GM19239 (cell line): ENCODE measurements at regions not wholly inside any gene's neighbourhood (a gene's known extent, or its start where the extent isn't known, plus 50 kb on each side); places are given as distances from the start of the nearest gene placed in this dataset.

Experiments
- DNase-seq: peaks from one replicate; pipeline ENCODE4 v3.0.0; 2011; ENCODE audit warnings: low spot score; ENCODE audit not compliant: insufficient read length
- FAIRE-seq: peaks from 2 replicates; lab custom pipeline; 2011; peaks lifted over from hg19 to GRCh38; lab: Jason Lieb, UNC

DNA sequence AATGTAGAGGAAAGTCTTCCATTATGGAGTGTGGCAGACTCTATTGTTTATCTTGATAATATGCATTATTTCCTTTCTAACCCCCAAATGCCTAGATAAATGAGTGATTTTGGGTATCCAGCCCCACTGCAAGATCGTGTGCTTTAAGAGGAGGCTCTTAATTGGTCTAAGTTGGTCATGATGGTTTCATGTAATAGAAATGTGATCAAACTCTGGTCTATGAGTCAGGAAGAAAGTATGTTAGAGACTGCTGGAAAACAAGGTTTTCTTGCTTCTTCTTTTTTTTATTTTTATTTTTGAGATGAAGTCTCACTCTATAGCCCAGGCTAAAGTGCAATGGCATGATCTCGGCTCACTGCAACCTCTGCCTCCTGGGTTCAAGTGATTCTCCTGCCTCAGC is 344.5 kb upstream of the TNP1 start:
- FAIRE-seq = no peak
- no peak for DNase-seq

DNA sequence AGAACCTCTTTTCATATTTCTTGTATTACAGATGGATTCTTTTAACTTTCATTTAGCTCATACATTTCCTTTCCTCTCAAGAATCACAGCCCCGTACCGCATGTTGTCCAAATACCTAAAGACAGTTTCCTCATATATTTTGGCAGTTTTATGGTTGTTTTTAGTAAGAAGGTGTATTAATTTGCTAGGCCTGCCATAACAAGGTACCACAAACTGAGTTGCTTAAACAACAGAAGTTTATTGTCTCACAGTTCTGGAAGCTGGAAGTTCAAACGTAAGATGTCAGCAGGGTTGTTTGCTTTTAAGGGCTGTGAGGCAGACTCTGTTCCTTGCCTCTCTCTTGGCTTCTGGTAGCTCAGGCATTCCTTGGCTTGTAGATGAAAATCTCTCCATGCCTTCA is 343.2 kb upstream of the TNP1 start:
- no peak for FAIRE-seq

DNA sequence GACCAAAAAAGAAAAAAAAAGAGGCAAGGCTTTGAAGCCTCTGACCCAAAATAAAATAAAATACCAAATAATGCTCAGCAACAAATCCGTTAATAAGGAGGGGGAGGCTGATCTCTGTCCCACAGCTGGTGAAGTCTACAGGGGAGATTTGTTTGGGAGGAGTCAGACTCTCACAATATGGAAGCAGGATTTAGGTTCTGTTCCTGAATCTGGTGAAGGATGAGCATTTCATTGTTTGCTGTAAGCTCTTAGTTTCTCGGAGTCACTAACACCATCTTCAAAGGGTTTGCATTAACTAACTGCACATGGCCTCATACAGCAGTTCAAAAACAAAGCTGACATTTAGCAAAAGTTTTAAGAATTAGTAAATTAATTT is 339.4 kb upstream of the TNP1 start:
- no peak for FAIRE-seq
- no peak for DNase-seq

More for the DNA sequence above, 343.2 kb upstream of the TNP1 start:
- DNase-seq = no peak

DNA sequence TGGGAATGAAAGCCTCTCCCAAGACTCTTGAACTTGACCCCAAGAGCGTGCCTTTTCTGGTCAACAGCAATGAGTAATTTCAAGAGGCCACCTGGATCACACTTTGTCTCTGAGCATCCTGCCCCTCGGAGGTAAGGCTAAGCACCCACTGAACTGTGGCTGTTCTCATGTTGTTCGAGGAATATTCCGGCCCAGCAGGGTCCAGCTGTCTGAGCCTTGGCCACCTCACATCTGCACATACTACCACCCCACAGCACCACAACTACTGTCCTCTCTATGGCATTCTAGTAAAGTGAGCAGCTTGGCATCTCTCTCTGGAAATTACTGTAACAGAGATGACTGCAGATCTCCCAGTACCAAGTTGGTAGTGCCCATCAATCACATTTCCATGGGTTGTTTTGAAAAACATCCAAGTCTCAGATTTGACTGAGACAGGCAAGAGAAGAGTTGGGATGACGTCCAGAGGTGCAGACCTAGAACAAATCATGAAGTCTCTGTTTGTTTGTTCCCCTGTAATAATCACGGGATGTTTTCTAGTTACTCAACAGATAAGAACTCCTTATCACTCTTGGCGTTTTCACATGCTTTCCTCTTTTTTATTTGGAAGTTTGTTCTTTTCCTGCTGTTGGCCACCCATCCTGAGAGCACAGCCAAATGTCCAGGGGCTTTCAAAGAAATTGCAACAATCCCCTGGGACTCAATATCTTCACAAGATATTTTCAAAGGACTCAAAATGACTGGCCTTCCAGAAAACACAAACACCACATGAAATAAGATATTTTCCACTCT is 336.0 kb upstream of the TNP1 start:
- no peak for DNase-seq

DNA sequence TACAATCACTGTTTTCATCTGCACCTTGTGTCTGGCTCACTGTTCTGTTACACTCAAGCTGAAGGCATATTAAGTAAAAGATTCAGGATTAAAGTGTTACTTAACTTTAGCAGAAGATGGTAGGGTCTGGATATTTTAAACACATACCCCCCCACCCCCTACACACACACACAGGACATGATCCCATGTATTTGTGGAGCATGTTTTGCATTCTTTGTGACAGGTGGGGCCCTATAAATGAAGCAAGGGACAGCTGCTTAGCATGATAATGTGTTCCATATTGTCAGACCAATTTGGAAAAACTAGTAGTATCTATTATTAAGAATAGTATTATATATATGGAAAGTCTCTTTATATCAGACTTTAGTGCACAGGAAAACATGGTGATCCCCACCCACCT is 335.2 kb upstream of the TNP1 start:
- DNase-seq (no peak), FAIRE-seq (no peak)

More for the DNA sequence above, 336.0 kb upstream of the TNP1 start:
- FAIRE-seq = no peak

DNA sequence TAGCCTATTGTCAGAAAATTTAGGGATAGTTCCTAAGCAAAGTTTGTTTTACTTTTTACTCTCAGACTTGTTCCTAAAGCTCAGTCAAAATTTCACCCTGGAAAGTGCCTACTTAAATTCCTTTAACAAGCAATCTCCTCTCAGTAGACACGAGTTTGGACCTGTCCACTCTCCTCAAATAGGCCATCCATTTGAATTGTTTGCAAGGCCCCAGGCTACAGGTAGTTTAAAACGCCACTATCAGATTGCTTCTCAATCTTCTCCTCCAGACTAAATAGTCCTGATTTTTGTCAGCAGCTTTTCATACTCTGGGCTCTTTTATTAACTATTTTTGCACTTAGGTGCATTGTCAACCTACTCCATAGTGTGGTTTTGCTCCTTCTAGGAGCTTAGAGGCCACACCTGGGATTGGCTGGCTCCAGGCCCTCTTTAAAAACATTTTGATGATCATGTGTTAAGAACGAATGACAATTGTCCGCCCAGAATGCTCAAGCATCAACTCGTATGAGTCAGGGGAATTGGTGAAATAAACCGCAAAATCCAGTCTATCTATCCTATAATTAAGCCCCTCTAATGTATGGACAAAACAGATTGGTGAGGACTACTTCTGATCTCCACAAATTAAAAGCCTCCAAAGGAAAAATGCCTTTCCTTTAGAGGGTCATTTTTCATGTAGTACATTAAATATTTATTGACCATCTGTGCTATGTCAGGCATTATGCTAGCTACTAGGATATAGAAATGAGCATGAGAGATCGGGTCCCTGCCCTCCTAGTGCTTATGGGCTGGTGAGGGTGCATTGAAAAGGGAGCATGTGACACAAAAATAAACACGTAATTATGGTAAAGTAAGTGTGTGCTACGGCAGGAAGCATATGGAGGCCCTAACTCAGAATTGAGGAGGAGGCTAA is 333.8 kb upstream of the TNP1 start:
- no peak for DNase-seq
- FAIRE-seq = no peak

DNA sequence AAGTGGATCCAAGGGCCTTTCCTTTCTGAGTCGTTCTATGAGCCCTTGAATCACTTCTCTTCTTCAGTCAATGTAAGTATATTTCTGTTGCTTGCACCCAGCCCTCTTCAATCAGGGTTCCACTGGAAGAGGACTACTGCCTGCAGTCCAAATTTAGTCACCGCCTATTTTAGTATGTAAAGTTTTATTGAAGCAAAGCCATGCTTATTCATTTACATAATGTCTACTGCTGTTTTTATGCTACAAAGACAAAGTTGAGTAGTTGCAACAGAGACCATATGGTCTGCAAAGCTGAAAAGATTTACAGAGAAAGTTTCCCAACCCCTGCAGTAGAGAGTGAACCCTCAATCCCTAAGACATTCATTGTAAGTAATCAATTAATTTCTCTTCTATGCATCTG is 332.5 kb upstream of the TNP1 start:
- DNase-seq (no peak), FAIRE-seq (no peak)

DNA sequence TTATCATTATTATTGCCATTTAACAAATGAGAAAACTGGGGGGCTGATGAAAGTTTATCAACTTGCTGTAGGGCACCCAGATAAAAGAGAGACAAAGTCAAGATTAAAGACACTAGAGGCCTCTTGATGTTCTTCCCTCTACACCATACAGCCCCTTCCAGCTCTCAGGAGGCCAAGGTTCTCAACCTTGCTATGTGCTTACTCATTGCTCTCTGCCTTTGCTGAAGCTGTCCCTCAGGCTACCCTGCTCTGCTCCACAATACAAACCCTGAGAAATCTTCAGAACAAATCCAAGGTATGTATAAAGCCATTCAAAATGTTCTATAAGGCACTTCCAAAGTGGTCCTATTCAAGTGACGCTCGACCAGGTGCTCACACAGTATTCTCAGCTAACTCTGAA is 329.9 kb upstream of the TNP1 start:
- DNase-seq (no peak), FAIRE-seq (no peak)

DNA sequence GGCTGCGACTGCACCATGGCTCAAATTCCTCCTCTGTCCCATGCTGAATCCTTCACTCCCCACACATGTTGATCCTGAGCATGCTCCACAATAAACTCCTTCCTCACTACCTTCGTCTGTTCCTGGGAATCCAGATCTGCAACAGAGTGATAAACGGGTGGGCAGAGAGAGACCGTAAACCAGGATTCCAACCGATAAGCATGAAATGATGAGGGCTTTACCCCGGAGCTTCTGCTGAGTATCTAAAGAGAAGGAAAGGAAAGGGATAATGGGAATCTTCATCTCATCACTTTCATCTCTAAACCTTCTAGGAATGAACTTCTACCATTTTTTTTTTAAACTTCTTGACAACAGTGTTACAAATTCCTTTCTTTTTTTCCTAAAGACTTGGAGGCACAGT is 329.3 kb upstream of the TNP1 start:
- DNase-seq (no peak), FAIRE-seq (no peak)

DNA sequence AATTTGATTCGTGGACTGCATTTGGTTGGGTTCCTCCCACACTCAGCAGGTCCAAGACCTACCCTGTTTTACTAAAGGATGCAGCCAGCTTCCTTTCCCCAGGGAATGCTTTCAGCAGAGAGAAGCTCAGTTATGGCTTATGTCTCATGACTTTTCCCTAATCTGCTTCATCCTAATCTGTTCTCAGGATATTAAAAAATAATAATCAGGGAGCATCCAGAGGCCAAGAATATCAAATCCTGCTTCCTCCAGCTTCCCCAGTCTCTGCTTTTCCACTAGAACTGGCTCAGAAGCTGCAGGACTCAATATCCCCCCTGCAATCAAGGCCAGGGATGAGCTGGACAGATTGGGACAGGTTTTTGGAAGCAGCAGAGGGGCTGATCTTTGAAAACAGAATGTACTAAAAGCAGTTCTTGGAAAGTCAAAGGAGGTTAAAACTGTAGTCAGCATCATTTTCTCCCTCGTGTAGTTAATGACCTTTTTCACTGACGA is 326.9 kb upstream of the TNP1 start:
- FAIRE-seq (no peak), DNase-seq (no peak)

DNA sequence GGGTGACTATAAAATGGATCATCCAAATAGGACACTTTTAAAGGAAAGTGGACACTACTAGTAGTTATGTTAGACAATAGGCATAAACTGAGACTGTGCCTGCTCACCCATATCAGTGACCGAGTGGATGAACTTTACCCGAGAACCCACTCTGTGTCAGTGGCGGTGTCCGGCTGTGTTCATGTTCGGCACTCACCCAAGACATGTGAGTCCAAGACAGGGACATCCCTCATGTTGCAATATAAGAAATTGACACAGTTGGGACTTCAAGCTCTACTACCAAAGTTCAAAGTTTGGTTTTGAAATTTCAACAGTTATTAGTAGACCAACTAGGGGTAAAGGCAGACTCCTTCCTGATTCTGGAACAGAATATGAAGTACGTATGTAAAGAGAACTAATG is 326.3 kb upstream of the TNP1 start:
- FAIRE-seq = no peak

DNA sequence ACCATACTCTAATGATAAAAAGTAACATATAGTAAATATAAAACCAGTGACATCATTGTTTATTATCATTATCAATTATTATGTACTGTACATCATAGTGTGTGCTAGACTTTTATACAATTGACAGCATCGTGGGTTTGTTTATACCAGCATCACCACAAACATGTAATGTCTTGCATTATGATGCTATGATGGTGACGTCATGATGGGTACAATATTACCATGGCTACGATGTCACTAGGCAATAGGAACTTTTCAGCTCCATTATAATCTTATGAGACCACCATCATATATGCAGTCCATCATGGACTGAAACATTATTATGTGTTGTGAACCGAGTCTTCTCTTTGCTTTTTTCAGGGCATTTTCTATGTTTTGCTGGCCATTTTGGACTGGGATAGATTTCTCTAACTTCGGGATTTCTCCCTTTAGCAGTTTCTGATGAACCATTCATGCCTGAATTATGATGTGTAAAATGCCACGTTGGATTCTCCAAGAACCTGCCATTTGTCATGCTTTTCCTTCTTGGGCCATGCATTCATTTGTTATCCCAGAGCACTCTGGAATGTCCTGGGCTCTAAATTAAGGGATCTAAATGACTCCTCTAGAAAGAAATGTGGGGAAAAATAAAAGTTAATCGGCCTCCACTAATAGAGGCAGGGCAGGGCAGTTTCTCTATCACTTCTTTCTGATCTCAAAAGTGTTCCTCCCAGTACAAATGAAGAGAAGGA is 325.6 kb upstream of the TNP1 start:
- no peak for FAIRE-seq

More for the DNA sequence above, 326.3 kb upstream of the TNP1 start:
- no peak for DNase-seq

DNA sequence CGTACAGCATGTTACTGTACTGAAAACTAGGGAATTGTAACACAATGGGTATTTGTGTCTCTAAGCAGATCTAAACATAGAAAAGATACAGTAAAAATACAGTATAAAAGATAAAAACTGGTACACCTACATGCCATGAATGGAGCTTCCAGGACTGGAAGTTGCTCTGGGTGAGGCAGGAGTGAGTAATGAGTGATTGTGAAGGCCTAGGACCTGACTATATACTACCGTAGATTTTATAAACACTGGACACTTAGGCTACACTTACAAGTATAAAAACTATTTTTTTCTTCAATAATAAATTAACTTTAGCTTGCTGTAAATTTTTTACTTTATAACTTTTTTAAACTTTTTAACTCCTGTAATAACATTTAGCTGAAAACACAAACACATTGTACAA is 324.4 kb upstream of the TNP1 start:
- DNase-seq = no peak
- FAIRE-seq = no peak

More for the DNA sequence above, 325.6 kb upstream of the TNP1 start:
- DNase-seq = no peak

DNA sequence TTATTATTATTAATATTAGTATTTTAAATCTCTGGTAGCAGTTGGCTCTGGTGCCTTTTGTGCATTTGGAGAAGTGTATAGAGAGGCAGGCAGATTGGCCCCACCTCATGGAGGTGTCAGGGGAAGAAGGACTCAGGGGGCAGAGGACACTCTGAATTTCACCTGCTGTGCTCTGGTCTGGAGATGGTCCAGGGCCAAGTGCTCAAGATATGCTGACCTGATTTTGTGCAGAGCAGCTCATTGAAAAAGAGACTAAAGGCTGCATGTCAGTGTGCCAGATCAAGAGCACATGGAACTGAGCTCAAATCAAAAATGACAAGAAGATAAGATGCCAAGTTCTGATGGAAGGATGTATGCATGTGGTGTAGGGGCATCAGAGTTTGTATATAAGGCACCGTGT is 323.6 kb upstream of the TNP1 start:
- no peak for FAIRE-seq
- no peak for DNase-seq

DNA sequence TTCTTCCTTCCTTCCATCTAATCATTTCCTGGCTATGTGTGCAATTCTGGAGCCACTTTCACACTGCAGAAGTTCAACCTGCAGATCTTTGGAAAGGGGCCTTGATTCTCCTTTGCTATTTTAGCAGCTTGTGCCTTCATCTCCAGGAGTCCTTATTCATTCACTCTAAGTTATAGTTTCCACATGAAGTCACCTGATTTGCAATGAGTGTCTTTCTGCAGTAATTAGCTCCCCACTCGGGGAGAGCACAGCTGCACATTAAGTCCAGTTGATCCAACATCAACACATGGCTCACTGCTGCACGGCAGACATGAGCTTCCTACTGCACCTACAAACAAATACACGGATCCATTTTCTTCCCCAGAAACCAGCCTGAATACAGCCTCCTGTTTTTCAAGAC is 323.1 kb upstream of the TNP1 start:
- FAIRE-seq = no peak
- DNase-seq = no peak

DNA sequence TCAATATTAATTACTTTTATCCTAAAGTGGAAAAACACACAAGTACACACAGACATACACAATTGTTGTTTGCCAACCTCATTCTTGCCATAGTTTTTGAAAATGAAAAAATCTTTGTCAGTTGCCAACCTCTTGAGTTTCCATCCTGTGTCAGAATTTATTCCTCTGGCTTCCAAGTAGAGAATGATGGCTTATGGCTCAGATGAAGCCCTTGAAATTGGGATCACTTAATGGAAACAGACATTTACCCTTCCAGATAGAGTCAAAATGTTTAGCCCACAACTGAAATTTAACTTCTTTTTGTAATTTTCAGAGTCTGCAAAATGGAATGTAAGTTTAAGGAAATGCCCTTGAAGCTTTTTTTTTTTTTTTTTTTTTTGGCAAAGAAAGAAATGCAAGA is 321.6 kb upstream of the TNP1 start:
- no peak for FAIRE-seq

DNA sequence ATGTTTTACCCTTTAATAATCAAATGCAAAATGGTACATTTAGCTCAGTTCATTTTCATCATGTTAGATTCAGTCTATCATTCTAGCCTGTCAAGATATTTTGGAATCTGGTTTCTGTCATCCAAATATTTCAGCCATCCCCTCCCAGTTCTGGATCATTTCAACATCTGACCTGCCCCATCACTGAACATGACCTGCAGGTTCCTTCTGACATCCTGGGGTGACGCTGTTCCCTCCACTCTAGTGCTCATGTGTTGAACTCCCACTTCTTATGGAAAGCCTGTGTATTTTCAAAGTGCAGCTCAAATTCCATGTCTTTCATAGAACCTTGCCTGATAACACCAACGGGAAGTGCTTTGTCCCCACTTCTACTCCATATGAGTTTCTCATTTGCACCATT is 320.0 kb upstream of the TNP1 start:
- DNase-seq (no peak), FAIRE-seq (no peak)

More for the DNA sequence above, 321.6 kb upstream of the TNP1 start:
- DNase-seq = no peak

DNA sequence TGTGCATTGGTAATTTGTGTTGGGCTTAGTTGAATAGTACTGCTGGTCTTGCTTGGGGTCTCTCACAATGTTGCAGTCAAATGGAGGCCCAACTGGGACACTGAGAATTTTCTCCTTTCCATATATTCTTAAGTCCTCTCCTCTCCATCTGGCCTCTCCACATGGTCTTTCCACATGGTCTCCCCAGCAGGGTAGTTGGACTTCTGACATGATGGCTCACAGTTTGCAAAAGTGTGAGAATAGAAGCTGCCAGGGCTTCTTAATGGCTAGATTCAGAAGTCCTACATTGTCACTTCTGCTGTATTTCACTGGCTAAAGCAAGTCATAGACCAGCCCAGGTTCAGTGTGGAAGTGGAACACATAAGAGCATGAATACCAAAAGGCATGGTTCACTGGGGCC is 318.5 kb upstream of the TNP1 start:
- FAIRE-seq (no peak), DNase-seq (no peak)

DNA sequence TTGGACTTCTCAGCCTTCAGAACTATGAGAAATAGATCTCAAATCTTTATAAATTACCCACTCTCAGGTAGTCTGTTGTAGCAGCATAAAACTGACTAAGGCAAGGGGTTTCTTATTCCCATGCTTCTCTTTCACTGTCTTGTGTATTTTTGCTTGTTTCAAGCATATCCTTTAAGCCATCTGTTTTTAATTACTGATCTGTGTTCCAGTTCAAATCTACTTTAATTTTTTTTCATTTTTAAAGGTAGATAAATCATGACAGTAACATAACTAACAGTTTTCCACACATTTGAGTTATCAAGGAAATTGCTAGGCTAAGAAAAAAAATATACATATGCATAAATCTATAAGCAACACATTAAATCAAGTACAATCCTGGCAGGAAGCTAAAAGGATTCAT is 317.9 kb upstream of the TNP1 start:
- DNase-seq = no peak
- FAIRE-seq = no peak

DNA sequence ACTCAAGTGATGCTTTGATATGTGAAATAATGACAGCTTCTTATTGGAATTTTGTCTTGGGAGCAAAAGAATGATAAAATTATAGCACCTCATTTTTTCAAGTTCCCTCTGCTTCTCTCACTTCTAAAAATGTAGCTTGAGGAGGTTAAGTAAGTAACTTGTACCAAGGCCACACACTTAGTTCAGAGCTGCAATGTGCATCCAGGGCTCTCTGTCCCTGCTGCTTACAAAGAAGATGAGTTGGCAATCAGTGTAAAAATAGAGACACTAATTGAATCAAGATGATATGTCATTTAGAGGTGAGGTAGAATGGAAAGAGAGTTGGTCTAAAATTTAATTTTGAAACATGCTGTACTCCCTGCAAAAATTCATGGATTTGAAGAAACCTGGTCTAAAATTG is 312.0 kb upstream of the TNP1 start:
- DNase-seq (no peak), FAIRE-seq (no peak)

DNA sequence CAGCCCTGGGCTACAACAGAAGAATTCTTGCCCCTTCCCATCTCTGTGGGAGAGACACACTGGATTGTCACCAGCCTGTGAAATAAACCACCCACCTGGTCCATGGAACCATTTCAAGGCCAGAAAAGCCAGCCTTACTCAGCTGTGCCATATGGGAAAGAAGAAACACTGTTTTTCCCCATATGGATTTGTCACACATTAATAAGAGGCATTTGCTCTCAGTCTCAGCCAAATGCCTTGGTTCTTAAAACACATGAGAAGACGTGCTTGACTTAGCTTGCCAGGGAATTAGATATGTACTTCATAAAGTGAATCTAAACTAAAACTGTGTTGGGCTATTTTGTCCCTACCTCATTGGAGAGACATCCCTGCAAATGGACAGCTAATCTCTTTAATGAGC is 308.6 kb upstream of the TNP1 start:
- no peak for FAIRE-seq
- no peak for DNase-seq
